ENCODE measurements at regions not wholly inside any gene's neighbourhood (a gene's known extent, or its start where the extent isn't known, plus 50 kb on each side); places are given as distances from the start of the nearest gene placed in this dataset.

DNA sequence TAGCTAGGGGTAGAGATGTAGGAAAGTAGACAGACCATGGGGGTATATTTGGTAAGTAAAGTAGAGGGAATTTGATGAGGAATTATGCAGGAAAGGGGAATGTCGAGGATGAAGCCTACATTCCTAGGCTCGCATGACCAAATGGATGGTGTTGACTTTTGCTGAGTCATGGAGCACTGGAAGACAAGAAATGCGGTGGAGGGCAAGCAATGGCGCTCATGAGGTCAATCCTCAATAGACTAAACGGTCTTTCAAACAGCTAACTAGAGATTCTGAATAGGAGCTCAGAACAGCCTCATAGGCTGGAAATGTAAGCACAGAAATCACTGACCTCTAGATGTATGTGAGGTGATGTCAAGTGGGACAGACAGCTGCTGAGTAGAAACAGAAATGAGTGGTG is 50.7 kb upstream of the FST start:
- Histone ChIP-seq H4K20me1 (ENCODE audit: control insufficient read depth, insufficient read depth, low read length, poor library complexity, severe bottlenecking) (no peaks in the 10 kb centered on the region), H3K79me2 (ENCODE audit: control insufficient read depth, insufficient read depth, low read length) (no peaks in the 10 kb centered on the region), H2AFZ (ENCODE audit: insufficient read depth, low read depth, low read length, poor library complexity, severe bottlenecking) (no peak overlapping the region), H3K27me3 (replicated peaks in 1 of 4; ENCODE audit: control extremely low read depth in 1 of 4, control insufficient read depth in 3 of 4, insufficient read depth in 4 of 4, low read length in 3 of 4) (no peaks in the 10 kb centered on the region), H3K27ac (ENCODE audit: low read length in 2 of 2) (no peak overlapping the region), H3K4me1 (ENCODE audit: control insufficient read depth in 2 of 2, insufficient read depth in 2 of 2, low read length in 2 of 2) (no peaks in the 10 kb centered on the region), H3K4me3 (ENCODE audit: control extremely low read depth in 1 of 5, extremely low read depth in 1 of 5, insufficient read depth in 1 of 5, low read depth in 2 of 5, low read length in 4 of 5) (no peak overlapping the region), H3K9ac (ENCODE audit: low read length) (no peak overlapping the region), H3K9me3 (ENCODE audit: control extremely low read depth in 1 of 3, control insufficient read depth in 2 of 3, insufficient read depth in 1 of 3, low read length in 2 of 3) (no peaks in the 10 kb centered on the region), H3K4me2 (replicated peaks; ENCODE audit: low read depth, low read length, poor library complexity, severe bottlenecking) (no peak overlapping the region), H3K36me3 (replicated peaks in 1 of 2; ENCODE audit: control extremely low read depth in 1 of 2, control insufficient read depth in 1 of 2, extremely low read depth in 1 of 2, insufficient read depth in 2 of 2, low read length in 1 of 2) (no peaks in the 10 kb centered on the region)
- Mint-ChIP-seq H3K4me1 (no peaks in the 10 kb centered on the region), H3K4me3 (no peak overlapping the region), H3K27ac (no peak overlapping the region), H3K27me3 (peaks cover 3% of the 10 kb centered on the region), H3K9me3 (ENCODE audit: insufficient read depth) (no peaks in the 10 kb centered on the region)
- DNase-seq, result no peak
- ChIA-PET CTCF (no interaction called here), POLR2A (no interaction called here)
- intact Hi-C loops (cut with micrococcal nuclease), result loop anchor here (5.0 kb wide), 1 partner anchor 798 kb away; no protein-coding TSS in a partner anchor
- TF ChIP-seq EZH2 (IDR thresholded peaks at IDR 0.05; ENCODE audit: borderline replicate concordance, insufficient read depth, low read depth, low read length, poor library complexity, severe bottlenecking), result no peak
- TF ChIP-seq, protein P1, sequence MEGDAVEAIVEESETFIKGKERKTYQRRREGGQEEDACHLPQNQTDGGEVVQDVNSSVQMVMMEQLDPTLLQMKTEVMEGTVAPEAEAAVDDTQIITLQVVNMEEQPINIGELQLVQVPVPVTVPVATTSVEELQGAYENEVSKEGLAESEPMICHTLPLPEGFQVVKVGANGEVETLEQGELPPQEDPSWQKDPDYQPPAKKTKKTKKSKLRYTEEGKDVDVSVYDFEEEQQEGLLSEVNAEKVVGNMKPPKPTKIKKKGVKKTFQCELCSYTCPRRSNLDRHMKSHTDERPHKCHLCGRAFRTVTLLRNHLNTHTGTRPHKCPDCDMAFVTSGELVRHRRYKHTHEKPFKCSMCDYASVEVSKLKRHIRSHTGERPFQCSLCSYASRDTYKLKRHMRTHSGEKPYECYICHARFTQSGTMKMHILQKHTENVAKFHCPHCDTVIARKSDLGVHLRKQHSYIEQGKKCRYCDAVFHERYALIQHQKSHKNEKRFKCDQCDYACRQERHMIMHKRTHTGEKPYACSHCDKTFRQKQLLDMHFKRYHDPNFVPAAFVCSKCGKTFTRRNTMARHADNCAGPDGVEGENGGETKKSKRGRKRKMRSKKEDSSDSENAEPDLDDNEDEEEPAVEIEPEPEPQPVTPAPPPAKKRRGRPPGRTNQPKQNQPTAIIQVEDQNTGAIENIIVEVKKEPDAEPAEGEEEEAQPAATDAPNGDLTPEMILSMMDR (IDR thresholded peaks at IDR 0.05), result no peak
- WGBS (ENCODE audit: insufficient coverage), result 90% methylated on average over 5 of the region's 5 CpGs
- ATAC-seq (ENCODE audit: low read depth), result no peak

DNA sequence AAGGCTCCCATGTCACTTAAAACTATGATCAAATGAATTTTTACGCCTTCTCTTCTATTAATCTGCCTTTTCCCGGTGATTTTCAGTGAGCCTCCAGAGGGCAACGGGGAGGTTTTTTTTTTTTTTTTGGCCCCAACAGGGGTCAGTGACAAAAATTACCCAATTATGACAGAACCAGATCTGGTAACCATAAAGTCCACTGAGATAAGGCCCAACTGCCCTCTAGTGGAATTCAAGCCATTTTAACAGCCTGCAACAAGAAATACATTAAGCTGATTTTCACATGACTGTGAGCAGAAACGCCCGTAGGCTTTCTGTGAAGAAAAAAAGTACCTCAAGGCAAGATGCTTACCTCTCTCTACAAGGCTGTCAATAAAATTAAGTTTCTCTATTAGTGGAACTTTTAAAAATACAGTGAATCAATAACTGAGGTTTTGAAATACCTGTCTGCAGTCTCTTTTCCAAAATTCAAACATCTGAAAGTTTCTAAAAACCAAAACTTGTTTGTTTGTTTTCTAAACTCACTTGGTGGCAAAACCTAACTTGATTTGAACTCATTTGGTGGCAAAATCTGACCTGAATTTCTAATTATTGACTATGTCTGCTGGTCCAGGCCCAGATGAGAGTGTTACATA is 49.7 kb upstream of the FST start:
- intact Hi-C loops (cut with micrococcal nuclease), result no loop called here
- Mint-ChIP-seq H3K4me3 (no peak overlapping the region), H3K27me3 (no peaks in the 10 kb centered on the region), H3K4me1 (no peaks in the 10 kb centered on the region), H3K27ac (no peak overlapping the region), H3K9me3 (ENCODE audit: insufficient read depth) (no peaks in the 10 kb centered on the region)
- Histone ChIP-seq H3K79me2 (ENCODE audit: control insufficient read depth, insufficient read depth, low read length) (no peaks in the 10 kb centered on the region), H3K36me3 (replicated peaks in 1 of 2; ENCODE audit: control extremely low read depth in 1 of 2, control insufficient read depth in 1 of 2, extremely low read depth in 1 of 2, insufficient read depth in 2 of 2, low read length in 1 of 2) (no peaks in the 10 kb centered on the region), H4K20me1 (ENCODE audit: control insufficient read depth, insufficient read depth, low read length, poor library complexity, severe bottlenecking) (no peaks in the 10 kb centered on the region), H3K4me1 (ENCODE audit: control insufficient read depth in 2 of 2, insufficient read depth in 2 of 2, low read length in 2 of 2) (no peaks in the 10 kb centered on the region), H3K9me3 (ENCODE audit: control extremely low read depth in 1 of 3, control insufficient read depth in 2 of 3, insufficient read depth in 1 of 3, low read length in 2 of 3) (no peaks in the 10 kb centered on the region), H3K9ac (ENCODE audit: low read length) (no peak overlapping the region), H3K27me3 (replicated peaks in 1 of 4; ENCODE audit: control extremely low read depth in 1 of 4, control insufficient read depth in 3 of 4, insufficient read depth in 4 of 4, low read length in 3 of 4) (no peaks in the 10 kb centered on the region), H2AFZ (ENCODE audit: insufficient read depth, low read depth, low read length, poor library complexity, severe bottlenecking) (no peak overlapping the region), H3K4me2 (replicated peaks; ENCODE audit: low read depth, low read length, poor library complexity, severe bottlenecking) (no peak overlapping the region), H3K27ac (ENCODE audit: low read length in 2 of 2) (no peak overlapping the region), H3K4me3 (ENCODE audit: control extremely low read depth in 1 of 5, extremely low read depth in 1 of 5, insufficient read depth in 1 of 5, low read depth in 2 of 5, low read length in 4 of 5) (no peak overlapping the region)
- no peak for ATAC-seq (ENCODE audit: low read depth)
- CTCF ChIA-PET, result no interaction called here
- TF ChIP-seq, protein P1 (IDR thresholded peaks at IDR 0.05), result no peak
- no peak for TF ChIP-seq EZH2 (IDR thresholded peaks at IDR 0.05; ENCODE audit: borderline replicate concordance, insufficient read depth, low read depth, low read length, poor library complexity, severe bottlenecking)
- DNase-seq, result no peak
- POLR2A ChIA-PET, result no interaction called here
- 100% methylated on average over 1 of the region's 5 CpGs for WGBS (ENCODE audit: insufficient coverage)

Data from B cell (primary cell).